Ramos (cell line): ENCODE measurements at regions not wholly inside any gene's neighbourhood (a gene's known extent, or its start where the extent isn't known, plus 50 kb on each side); places are given as distances from the start of the nearest gene placed in this dataset.
"Not testable (repeated sequence)": the region's sequence is repeated elsewhere in the genome, so short reads cannot be mapped to it uniquely, and the experiment has no call there.

ENCODE experiments used
- in situ Hi-C: fragments of 300-500 bp; cut with MboI; formaldehyde crosslinking; loops from one replicate; pipeline ENCODE4 v1.14.3; 2022; ENCODE audit warnings: low sequenced_read_pairs; ENCODE audit not compliant: unreplicated experiment

DNA sequence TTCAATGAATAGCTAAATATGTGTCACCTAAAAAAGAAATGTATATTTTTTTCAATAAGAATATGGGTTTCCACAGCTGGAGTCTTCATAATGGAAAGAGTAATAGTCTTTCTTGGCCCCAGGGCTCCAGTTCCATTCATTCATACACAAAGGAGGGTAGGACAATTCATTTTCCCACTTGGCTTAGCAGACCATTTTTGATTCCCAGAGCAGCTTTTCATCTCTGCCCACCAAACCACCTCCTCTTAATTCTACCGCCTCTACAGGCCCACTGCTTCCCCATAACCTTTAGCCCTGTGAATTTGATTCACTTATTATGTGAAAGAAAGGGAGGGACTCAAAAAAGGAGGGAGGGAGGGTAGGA lies 129.9 kb upstream of the PAK3 start:
- in situ Hi-C loops, result no loop called here

DNA sequence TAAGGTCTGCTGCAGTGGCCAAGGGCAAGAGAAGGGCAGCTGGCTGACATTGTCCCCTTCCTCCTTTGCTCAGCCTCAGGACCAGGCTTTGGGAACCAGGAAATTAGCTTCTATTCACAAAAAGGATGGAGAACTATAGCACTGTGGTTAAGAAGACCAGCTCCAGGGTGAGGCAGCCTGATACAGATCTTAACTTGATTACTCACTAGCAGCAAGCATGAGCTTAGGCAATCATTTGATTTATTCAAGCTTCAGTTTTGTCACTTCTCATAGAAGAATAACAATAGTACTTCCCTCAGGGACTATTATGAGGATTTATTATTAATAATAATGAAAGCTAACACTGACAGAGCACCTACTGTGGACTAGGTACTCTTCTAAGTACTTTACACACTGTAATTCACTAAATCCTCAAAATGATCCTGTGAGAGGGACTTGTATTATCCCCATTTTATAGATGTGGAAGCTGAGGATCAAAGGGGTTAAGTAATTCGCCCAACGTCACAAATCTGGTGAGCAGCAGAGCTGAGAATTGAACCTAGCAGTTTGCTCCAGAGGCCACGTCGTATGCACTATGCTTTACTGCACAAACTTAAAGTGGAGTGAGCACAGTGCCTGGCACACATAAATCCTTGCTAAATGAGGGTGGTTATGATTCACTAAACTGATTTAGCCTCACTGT lies 130.4 kb upstream of the PAK3 start:
- in situ Hi-C loops, result no loop called here

GRCh38 chrX:110964786-110965185 lies 131.2 kb upstream of the PAK3 start:
- in situ Hi-C loops, result no loop called here

GRCh38 chrX:110962451-110962850 lies 133.5 kb upstream of the PAK3 start:
- in situ Hi-C loops, result no loop called here

DNA sequence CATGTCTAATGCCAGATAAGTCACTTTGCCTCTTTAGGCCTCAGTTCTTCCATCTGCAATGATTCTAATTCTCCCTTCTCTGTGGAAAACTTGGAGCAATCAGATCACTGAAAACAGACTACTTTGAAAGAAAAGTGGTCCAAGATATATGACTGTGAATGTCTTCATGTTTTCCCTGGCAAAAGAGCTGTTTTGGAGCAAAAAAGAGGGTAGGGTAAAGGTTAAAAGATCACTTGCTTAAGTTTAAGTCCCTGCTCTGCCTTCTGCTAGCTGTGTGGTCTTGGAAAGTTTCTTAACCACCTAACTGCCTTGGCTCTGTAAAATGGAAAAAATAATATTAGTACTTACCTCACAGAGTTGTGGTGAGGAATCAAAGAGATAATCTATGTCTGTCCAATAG lies 140.3 kb upstream of the PAK3 start:
- in situ Hi-C loops, result no loop called here

GRCh38 chrX:110954428-110955100 lies 141.4 kb upstream of the PAK3 start:
- in situ Hi-C loops, result no loop called here

DNA sequence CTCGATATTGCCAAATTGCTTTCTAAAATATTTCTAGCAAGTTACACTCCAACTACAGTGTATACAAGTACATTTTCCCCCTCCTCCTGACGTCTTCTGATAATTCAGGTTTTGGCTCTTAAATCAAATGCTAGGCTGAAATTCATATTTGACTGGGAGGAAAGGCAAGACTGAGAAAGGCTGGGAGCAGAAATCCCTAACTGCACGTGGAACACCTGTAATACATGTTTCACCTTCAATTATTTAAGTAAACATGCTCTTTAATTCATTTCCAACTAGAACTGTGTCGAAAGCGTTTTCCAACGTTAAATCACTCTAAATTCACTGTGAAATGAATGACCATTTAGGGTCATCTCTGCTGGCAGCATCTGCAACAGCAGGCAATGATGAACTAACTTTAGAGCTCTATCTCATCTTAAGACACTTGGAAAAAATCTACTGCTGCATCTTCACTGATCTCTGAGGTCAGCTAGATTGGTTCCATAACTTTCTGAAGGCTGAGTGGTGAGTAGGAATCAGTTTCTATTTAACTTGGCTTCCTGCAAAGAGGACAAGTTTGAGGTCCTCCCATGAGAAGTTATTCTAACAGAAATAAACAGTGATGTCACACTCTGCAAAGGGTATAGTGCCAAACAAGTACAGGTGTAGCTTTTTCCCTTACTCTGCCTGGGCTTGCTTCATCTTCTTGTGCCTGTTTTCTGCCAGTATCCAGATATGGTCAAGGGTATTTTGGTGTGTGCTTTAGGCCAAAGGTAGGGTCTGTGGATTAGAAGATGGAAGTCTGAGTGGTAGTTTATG lies 144.3 kb upstream of the PAK3 start:
- in situ Hi-C loops, result no loop called here

GRCh38 chrX:110944751-110945675 lies 149.4 kb upstream of the CHRDL1 start:
- in situ Hi-C loops, result no loop called here

GRCh38 chrX:110944311-110944750 lies 148.7 kb upstream of the CHRDL1 start:
- in situ Hi-C loops, result no loop called here

DNA sequence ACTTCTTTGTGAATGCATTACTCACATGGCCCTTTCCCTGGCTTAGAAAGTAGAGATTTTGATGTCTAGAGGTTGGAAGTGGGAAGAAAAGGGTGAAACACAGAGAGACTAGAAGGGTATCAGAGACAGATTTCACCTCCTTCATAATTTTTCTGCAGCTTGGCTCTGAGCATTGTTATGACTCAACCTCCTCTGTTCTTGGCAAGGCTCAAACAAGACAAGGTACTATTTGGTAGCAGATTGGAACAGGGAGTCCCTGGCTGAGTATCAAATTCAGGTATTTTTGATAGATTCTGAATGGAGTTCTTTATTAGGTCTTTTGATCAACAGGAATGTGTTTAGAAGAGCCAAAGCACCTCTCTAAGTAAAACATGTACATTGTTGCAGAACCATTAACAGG lies 146.3 kb upstream of the CHRDL1 start:
- in situ Hi-C loops, result no loop called here

GRCh38 chrX:110938977-110939732 lies 143.5 kb upstream of the CHRDL1 start:
- in situ Hi-C loops, result no loop called here

DNA sequence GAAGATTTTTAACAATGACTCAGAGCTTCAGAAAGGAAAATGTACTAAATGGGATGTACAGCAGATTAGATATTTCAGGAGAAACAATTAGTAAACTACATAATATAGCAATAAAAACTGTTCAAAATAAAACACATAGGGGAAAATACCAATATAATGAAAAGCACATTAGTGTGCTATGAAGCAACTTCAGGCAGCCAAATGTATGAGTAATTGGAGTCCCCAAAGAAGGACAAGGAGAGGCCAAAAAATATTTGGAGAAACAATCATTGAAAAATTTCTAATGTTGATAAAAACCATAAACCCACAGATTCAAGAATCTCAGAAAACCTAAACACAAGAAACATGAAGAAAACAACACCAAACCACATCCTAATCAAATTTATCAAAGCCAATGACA lies 129.3 kb upstream of the CHRDL1 start:
- in situ Hi-C loops, result no loop called here

GRCh38 chrX:110920991-110921390 lies 125.4 kb upstream of the CHRDL1 start:
- in situ Hi-C loops, result no loop called here

GRCh38 chrX:110915570-110915969 lies 120.0 kb upstream of the CHRDL1 start:
- in situ Hi-C loops, result no loop called here

DNA sequence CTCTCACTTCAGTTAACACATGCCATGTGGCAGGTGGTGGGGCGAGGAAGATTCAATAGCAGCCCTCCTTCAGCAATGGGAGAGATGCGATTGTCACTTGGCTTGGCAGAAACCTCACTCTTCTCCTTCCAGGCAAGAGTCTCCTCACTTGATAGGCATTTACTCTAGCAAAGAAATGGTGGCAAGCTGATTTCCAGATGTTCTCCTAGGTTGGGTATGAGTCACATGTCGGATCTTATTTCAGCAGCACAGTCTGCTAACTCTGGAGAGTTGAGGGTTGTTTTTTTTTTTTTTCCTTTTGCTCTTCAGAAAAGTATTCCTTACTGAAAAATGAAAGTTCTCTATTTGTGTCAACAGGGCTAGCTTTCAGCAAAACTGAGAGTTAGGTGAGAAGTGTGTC lies 119.5 kb upstream of the CHRDL1 start:
- in situ Hi-C loops, result no loop called here

DNA sequence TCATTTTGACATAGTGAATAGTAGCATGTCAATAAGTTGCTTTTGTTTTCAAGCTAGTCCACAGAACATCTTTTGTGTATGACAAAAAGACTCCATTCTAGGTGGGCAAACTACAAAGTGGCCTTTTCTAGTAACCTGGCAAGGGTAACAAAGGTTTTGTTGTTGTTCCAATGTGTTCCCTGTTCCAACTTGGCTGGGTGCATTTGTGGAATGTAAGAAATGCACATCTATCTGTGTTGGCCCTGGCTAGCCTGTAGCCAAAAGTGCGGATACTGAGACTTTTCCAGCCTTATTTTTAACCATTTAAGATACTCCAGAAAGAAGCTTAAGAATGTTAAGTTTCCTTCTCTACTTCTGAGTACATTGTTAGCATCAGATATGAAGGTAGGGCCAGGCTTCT lies 118.7 kb upstream of the CHRDL1 start:
- in situ Hi-C loops, result no loop called here

- in situ Hi-C loops, result not testable (repeated sequence)
Observed at GRCh38 chrX:110904747-110905146, 109.1 kb upstream of the CHRDL1 start.

- in situ Hi-C loops, result no loop called here
Observed at GRCh38 chrX:110881971-110882370, 86.4 kb upstream of the CHRDL1 start.

DNA sequence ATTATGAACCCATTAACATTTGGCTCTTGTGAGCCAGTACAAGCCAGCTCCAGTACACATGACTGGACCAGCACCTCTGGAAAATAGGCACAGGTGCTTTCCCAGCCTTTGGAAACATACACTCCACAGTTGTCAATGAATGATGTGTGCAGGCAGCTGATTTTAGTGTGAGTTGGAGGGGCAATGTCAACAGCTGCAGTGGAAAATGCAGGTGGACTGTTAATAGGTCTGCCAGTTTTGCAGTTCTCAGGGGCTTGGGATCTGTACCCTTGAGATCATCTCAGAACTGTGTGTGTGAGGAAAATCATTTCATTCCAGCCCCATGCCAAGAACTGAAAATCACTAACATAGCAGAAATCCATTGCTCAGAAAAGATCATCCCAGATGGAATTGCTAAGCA lies 81.7 kb upstream of the CHRDL1 start:
- in situ Hi-C loops, result no loop called here

GRCh38 chrX:110871839-110872238 lies 76.2 kb upstream of the CHRDL1 start:
- in situ Hi-C loops, result no loop called here
